HUES64 (cell line): ENCODE measurements at regions not wholly inside any gene's neighbourhood (a gene's known extent, or its start where the extent isn't known, plus 50 kb on each side); places are given as distances from the start of the nearest gene placed in this dataset.

ENCODE experiments used
- H3K27ac ChIP-seq: 2 replicates; pipeline ENCODE4 v1.7.0; 2013; ENCODE audit warnings: low read depth, low read length, inconsistent platforms
- H3K27me3 ChIP-seq: 2 replicates; pipeline ENCODE4 v1.6.1; 2013; ENCODE audit warnings: mild to moderate bottlenecking, low read length; ENCODE audit not compliant: insufficient read depth
- H3K36me3 ChIP-seq: 2 replicates; pipeline ENCODE4 v1.6.1; 2013; ENCODE audit warnings: mild to moderate bottlenecking, low read length; ENCODE audit not compliant: insufficient read depth
- H3K4me1 ChIP-seq: 2 replicates; pipeline ENCODE4 v1.6.1; 2013; ENCODE audit warnings: mild to moderate bottlenecking, low read length, moderate library complexity; ENCODE audit not compliant: insufficient read depth
- H3K4me3 ChIP-seq: 2 replicates; pipeline ENCODE4 v1.5.1; 2013; ENCODE audit warnings: mild to moderate bottlenecking, low read length, moderate library complexity
- H3K9ac ChIP-seq: 2 replicates; pipeline ENCODE4 v1.6.1; 2013; ENCODE audit warnings: mild to moderate bottlenecking, low read depth, low read length
- H3K9me3 ChIP-seq: 2 replicates; pipeline ENCODE4 v1.6.1; 2013; ENCODE audit warnings: low read depth, low read length; ENCODE audit not compliant: insufficient read depth
- WGBS: fragments of 150-250, 120-280 bp; methylation state at CpG from one replicate; pipeline ENCODE4 v1.1.7; 2013; ENCODE audit warnings: missing lambda C conversion rate; 5-methylcytosine and 5-hydroxymethylcytosine counted together

GRCh38 chr13:65028101-65028500 lies 2202.0 kb downstream of the PCDH9 start:
- H3K9me3 ChIP-seq = no peaks in the 10 kb centered on the region
- H3K9ac ChIP-seq = no peak overlapping the region
- no peaks in the 10 kb centered on the region for H3K27me3 ChIP-seq
- H3K4me1 ChIP-seq = no peaks in the 10 kb centered on the region
- H3K36me3 ChIP-seq = no peaks in the 10 kb centered on the region
- no CpG with 5 or more reads among the region's 1 CpG for WGBS
- H3K27ac ChIP-seq = no peak overlapping the region
- no peak overlapping the region for H3K4me3 ChIP-seq

DNA sequence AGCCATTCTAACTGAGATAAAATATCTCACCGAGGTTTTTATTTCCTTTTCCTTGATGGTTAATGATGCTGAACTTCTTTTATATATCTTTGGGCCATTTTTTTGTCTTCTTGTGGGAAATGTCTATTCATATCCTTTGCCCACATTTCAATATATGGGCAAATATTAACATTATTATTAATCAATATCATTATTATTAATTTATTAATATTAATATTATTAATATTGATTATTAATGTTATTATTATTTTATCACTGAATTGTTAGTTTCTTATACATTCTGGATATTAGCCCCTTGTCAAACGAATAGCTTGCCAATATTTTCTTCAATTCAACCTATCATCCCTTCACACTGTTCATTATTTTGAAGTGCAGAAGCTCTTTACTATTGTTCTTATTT lies 2203.6 kb downstream of the PCDH9 start:
- no peak overlapping the region for H3K9ac ChIP-seq
- no peaks in the 10 kb centered on the region; the same call in 1 of the 2 replicates for H3K9me3 ChIP-seq
- H3K27ac ChIP-seq = no peak overlapping the region
- no peaks in the 10 kb centered on the region for H3K4me1 ChIP-seq
- no peak overlapping the region for H3K4me3 ChIP-seq
- H3K27me3 ChIP-seq = no peaks in the 10 kb centered on the region
- WGBS = 86% methylated on average over 1 of the region's 2 CpGs
- H3K36me3 ChIP-seq = no peaks in the 10 kb centered on the region

GRCh38 chr13:65011378-65011777 lies 2218.8 kb downstream of the PCDH9 start:
- Histone ChIP-seq H3K9ac (no peak overlapping the region), H3K27ac (no peak overlapping the region), H3K9me3 (no peaks in the 10 kb centered on the region), H3K4me1 (peaks cover 5% of the 10 kb centered on the region; the same call in 1 of the 2 replicates), H3K27me3 (peaks cover 25% of the 10 kb centered on the region), H3K4me3 (no peak overlapping the region), H3K36me3 (no peaks in the 10 kb centered on the region)
- WGBS = 90% methylated on average over 3 of the region's 3 CpGs

DNA sequence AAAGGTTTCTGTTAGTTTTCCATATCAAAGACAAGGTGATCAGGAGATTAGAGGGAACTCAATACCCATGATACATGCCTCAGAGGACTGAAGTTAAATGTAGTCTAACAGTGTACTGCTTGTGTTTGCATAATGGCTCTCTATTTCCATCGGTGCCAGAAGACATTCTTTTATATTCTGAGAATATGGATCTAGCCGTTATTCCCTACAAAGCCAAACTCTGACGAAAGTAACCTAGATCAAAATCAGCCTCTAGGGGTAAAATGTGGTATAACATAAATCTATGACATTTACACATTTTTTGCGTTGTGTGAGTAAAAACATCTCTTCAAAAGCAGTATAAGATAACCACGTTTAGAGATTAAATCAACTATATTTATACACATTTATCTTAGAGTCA lies 2232.7 kb downstream of the PCDH9 start:
- Histone ChIP-seq H3K36me3 (no peaks in the 10 kb centered on the region), H3K4me3 (no peak overlapping the region), H3K9me3 (no peaks in the 10 kb centered on the region), H3K27ac (no peak overlapping the region), H3K4me1 (peaks cover 5% of the 10 kb centered on the region; the same call in 1 of the 2 replicates), H3K27me3 (no peaks in the 10 kb centered on the region), H3K9ac (no peak overlapping the region)
- WGBS = over 99% methylated on average over 4 of the region's 5 CpGs

GRCh38 chr13:64993514-64994164 lies 2236.5 kb downstream of the PCDH9 start:
- H3K9ac ChIP-seq = no peak overlapping the region

GRCh38 chr13:64992314-64992713 lies 2237.8 kb downstream of the PCDH9 start:
- WGBS = 100% methylated on average over 1 of the region's 2 CpGs
- no peak overlapping the region for H3K27ac ChIP-seq

More at GRCh38 chr13:64993514-64994164, 2236.5 kb downstream of the PCDH9 start:
- H3K27ac ChIP-seq = no peak overlapping the region
- no peak overlapping the region for H3K4me3 ChIP-seq
- H3K27me3 ChIP-seq = no peaks in the 10 kb centered on the region
- 90% methylated on average over 3 of the region's 4 CpGs for WGBS
- no peaks in the 10 kb centered on the region for H3K4me1 ChIP-seq
- no peaks in the 10 kb centered on the region for H3K9me3 ChIP-seq
- H3K36me3 ChIP-seq = no peaks in the 10 kb centered on the region

GRCh38 chr13:64985075-64985474 lies 2245.1 kb downstream of the PCDH9 start:
- Histone ChIP-seq H3K27me3 (no peaks in the 10 kb centered on the region), H3K27ac (no peak overlapping the region), H3K9me3 (no peaks in the 10 kb centered on the region), H3K9ac (no peak overlapping the region), H3K4me3 (no peak overlapping the region), H3K4me1 (no peaks in the 10 kb centered on the region), H3K36me3 (no peaks in the 10 kb centered on the region)
- WGBS = 98% methylated on average over 3 of the region's 5 CpGs

More at GRCh38 chr13:64992314-64992713, 2237.8 kb downstream of the PCDH9 start:
- Histone ChIP-seq H3K36me3 (no peaks in the 10 kb centered on the region), H3K27me3 (no peaks in the 10 kb centered on the region), H3K4me3 (no peak overlapping the region), H3K9me3 (no peaks in the 10 kb centered on the region), H3K9ac (no peak overlapping the region), H3K4me1 (no peaks in the 10 kb centered on the region)

DNA sequence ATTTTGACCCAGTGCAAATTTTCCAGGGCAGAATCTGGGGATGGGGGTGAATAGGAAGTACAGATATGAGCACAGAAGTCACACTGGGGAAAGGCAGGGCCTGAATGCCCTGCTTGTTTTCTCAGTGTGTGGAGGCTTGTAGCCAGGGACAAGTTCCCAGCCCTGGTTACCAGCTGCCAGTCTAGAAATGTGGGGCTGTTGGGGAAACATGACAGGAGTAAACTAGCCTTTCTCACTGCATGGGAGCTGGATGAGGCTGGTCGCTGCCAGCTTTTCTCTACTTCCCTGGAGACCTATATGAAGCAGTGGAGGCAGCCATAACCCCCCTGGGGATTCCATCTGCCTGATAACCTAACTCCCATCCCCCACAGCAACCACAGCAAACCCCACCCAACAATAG lies 2267.7 kb downstream of the PCDH9 start:
- Histone ChIP-seq H3K27me3 (no peaks in the 10 kb centered on the region), H3K27ac (no peak overlapping the region), H3K9ac (no peak overlapping the region), H3K4me3 (no peak overlapping the region), H3K9me3 (no peaks in the 10 kb centered on the region), H3K36me3 (no peaks in the 10 kb centered on the region), H3K4me1 (no peaks in the 10 kb centered on the region)
- WGBS = 89% methylated on average over 1 of the region's 1 CpG

- H3K9me3 ChIP-seq = no peaks in the 10 kb centered on the region
- no peaks in the 10 kb centered on the region for H3K27me3 ChIP-seq
- no peak overlapping the region for H3K27ac ChIP-seq
- H3K4me3 ChIP-seq = no peak overlapping the region
- WGBS = 93% methylated on average over 11 of the region's 15 CpGs
- H3K4me1 ChIP-seq = no peaks in the 10 kb centered on the region
- no peaks in the 10 kb centered on the region for H3K36me3 ChIP-seq
- no peak overlapping the region for H3K9ac ChIP-seq
Measured at GRCh38 chr13:64959276-64959675, 2270.9 kb downstream of the PCDH9 start.

GRCh38 chr13:64958106-64958505 lies 2272.0 kb downstream of the PCDH9 start:
- Histone ChIP-seq H3K4me1 (no peaks in the 10 kb centered on the region), H3K4me3 (no peak overlapping the region), H3K27me3 (no peaks in the 10 kb centered on the region), H3K36me3 (no peaks in the 10 kb centered on the region), H3K9ac (no peak overlapping the region), H3K9me3 (no peaks in the 10 kb centered on the region), H3K27ac (no peak overlapping the region)
- 96% methylated on average over 16 of the region's 16 CpGs for WGBS

- 97% methylated on average over 4 of the region's 5 CpGs for WGBS
- H3K4me1 ChIP-seq = no peaks in the 10 kb centered on the region
- no peaks in the 10 kb centered on the region for H3K9me3 ChIP-seq
Measured at GRCh38 chr13:64938660-64939059, 2291.5 kb downstream of the PCDH9 start.

GRCh38 chr13:64937302-64937701 lies 2292.8 kb downstream of the PCDH9 start:
- no peaks in the 10 kb centered on the region for H3K4me1 ChIP-seq
- no peak overlapping the region for H3K4me3 ChIP-seq
- no peaks in the 10 kb centered on the region for H3K27me3 ChIP-seq
- H3K27ac ChIP-seq = no peak overlapping the region
- 100% methylated on average over 1 of the region's 1 CpG for WGBS
- H3K9me3 ChIP-seq = no peaks in the 10 kb centered on the region
- H3K36me3 ChIP-seq = no peaks in the 10 kb centered on the region
- H3K9ac ChIP-seq = no peak overlapping the region

More at GRCh38 chr13:64938660-64939059, 2291.5 kb downstream of the PCDH9 start:
- Histone ChIP-seq H3K4me3 (no peak overlapping the region), H3K9ac (no peak overlapping the region), H3K36me3 (no peaks in the 10 kb centered on the region), H3K27me3 (no peaks in the 10 kb centered on the region), H3K27ac (no peak overlapping the region)
